Activated CD4-positive, alpha-beta memory T cell treated with anti-CD3 and anti-CD28 coated beads for 36 hours (primary cell): ENCODE measurements at regions not wholly inside any gene's neighbourhood (a gene's known extent, or its start where the extent isn't known, plus 50 kb on each side); places are given as distances from the start of the nearest gene placed in this dataset.
"Not testable (repeated sequence)": the region's sequence is repeated elsewhere in the genome, so short reads cannot be mapped to it uniquely, and the experiment has no call there.

Experiments
- CTCF ChIA-PET: fragments of 350-600 bp; sonication (Branson Sonifier 250); formaldehyde crosslinking; loops from one replicate; lab custom pipeline; 2021; ENCODE audit warnings: antibody characterized with exemption, inconsistent platforms; lab: Charles Lee
- POLR2A ChIA-PET: fragments of 350-600 bp; sonication (Branson Sonifier 250); formaldehyde crosslinking; loops from one replicate; lab custom pipeline; 2021; ENCODE audit warnings: antibody characterized with exemption; lab: Charles Lee
- DNase-seq: peaks from one replicate; pipeline ENCODE4 v3.0.0-alpha.2; 2020
- H3K27ac Mint-ChIP-seq: one replicate; pipeline ENCODE4 v1.8.0; 2021; ENCODE audit warnings: mixed read lengths
- H3K27me3 Mint-ChIP-seq: one replicate; pipeline ENCODE4 v1.8.0; 2021; ENCODE audit warnings: mixed read lengths
- H3K36me3 Mint-ChIP-seq: one replicate; pipeline ENCODE4 v1.8.0; 2021; ENCODE audit warnings: mixed read lengths
- H3K4me1 Mint-ChIP-seq: one replicate; pipeline ENCODE4 v1.8.0; 2021; ENCODE audit warnings: low read depth, mixed read lengths
- H3K4me3 Mint-ChIP-seq: one replicate; pipeline ENCODE4 v1.8.0; 2021; ENCODE audit warnings: mild to moderate bottlenecking, mixed read lengths
- H3K9me3 Mint-ChIP-seq: one replicate; pipeline ENCODE4 v1.8.0; 2021; ENCODE audit warnings: mixed read lengths
- intact Hi-C: fragments of 100-400 bp; cut with micrococcal nuclease; formaldehyde crosslinking; loops from one replicate; pipeline ENCODE4 v1.15.1; 2023

GRCh38 chr7:97307521-97308108 is 190.1 kb downstream of the SDHAF3 start:
- DNase-seq: no peak
- no peaks in the 10 kb centered on the region for H3K4me1 Mint-ChIP-seq
- H3K4me3 Mint-ChIP-seq: no peak overlapping the region
- POLR2A ChIA-PET: no interaction called here
- no peaks in the 10 kb centered on the region for H3K36me3 Mint-ChIP-seq
- H3K27me3 Mint-ChIP-seq: no peaks in the 10 kb centered on the region
- H3K9me3 Mint-ChIP-seq: no peaks in the 10 kb centered on the region
- H3K27ac Mint-ChIP-seq: no peak overlapping the region
- intact Hi-C loops: no loop called here
- CTCF ChIA-PET: no interaction called here

- H3K4me1 Mint-ChIP-seq: no peaks in the 10 kb centered on the region
- H3K27me3 Mint-ChIP-seq: peaks cover 2% of the 10 kb centered on the region
- H3K9me3 Mint-ChIP-seq: no peaks in the 10 kb centered on the region
- intact Hi-C loops: no loop called here
- no peaks in the 10 kb centered on the region for H3K36me3 Mint-ChIP-seq
- H3K4me3 Mint-ChIP-seq: no peak overlapping the region
- POLR2A ChIA-PET: no interaction called here
- no peak overlapping the region for H3K27ac Mint-ChIP-seq
- CTCF ChIA-PET: no interaction called here
- DNase-seq: no peak
Measured at GRCh38 chr7:97313900-97314299, 196.4 kb downstream of the SDHAF3 start.

GRCh38 chr7:97317575-97317974 is 200.1 kb downstream of the SDHAF3 start:
- POLR2A ChIA-PET: no interaction called here
- intact Hi-C loops: no loop called here
- no peak overlapping the region for H3K4me3 Mint-ChIP-seq
- DNase-seq: no peak
- CTCF ChIA-PET: no interaction called here
- H3K9me3 Mint-ChIP-seq: no peaks in the 10 kb centered on the region
- H3K27ac Mint-ChIP-seq: no peak overlapping the region
- H3K36me3 Mint-ChIP-seq: no peaks in the 10 kb centered on the region
- no peaks in the 10 kb centered on the region for H3K4me1 Mint-ChIP-seq
- H3K27me3 Mint-ChIP-seq: peaks cover 3% of the 10 kb centered on the region

GRCh38 chr7:97329871-97330270 is 212.4 kb downstream of the SDHAF3 start:
- DNase-seq, POLR2A ChIA-PET: not testable (repeated sequence)

GRCh38 chr7:97337849-97338248 is 220.4 kb downstream of the SDHAF3 start:
- intact Hi-C loops: no loop called here
- no peak overlapping the region for H3K27ac Mint-ChIP-seq
- H3K4me1 Mint-ChIP-seq: no peaks in the 10 kb centered on the region
- DNase-seq: no peak
- POLR2A ChIA-PET: no interaction called here
- peaks cover 2% of the 10 kb centered on the region for H3K9me3 Mint-ChIP-seq
- CTCF ChIA-PET: no interaction called here
- no peaks in the 10 kb centered on the region for H3K36me3 Mint-ChIP-seq
- no peaks in the 10 kb centered on the region for H3K27me3 Mint-ChIP-seq
- H3K4me3 Mint-ChIP-seq: no peak overlapping the region

More at GRCh38 chr7:97329871-97330270, 212.4 kb downstream of the SDHAF3 start:
- H3K27me3 Mint-ChIP-seq, H3K4me3 Mint-ChIP-seq, H3K36me3 Mint-ChIP-seq, intact Hi-C loops, H3K4me1 Mint-ChIP-seq, H3K9me3 Mint-ChIP-seq, H3K27ac Mint-ChIP-seq: not testable (repeated sequence)
- CTCF ChIA-PET: interaction anchor here (0.7 kb wide), 1 partner anchor 140 kb away, joined by 3 read pairs; no protein-coding TSS in a partner anchor

GRCh38 chr7:97342512-97342911 is 225.0 kb downstream of the SDHAF3 start:
- ChIA-PET POLR2A (no interaction called here), CTCF (no interaction called here)
- H3K9me3 Mint-ChIP-seq: peaks cover 2% of the 10 kb centered on the region
- intact Hi-C loops: no loop called here
- H3K36me3 Mint-ChIP-seq: no peaks in the 10 kb centered on the region
- no peaks in the 10 kb centered on the region for H3K4me1 Mint-ChIP-seq
- H3K27me3 Mint-ChIP-seq: no peaks in the 10 kb centered on the region
- DNase-seq: no peak
- no peak overlapping the region for H3K4me3 Mint-ChIP-seq
- no peak overlapping the region for H3K27ac Mint-ChIP-seq

- H3K4me3 Mint-ChIP-seq: no peak overlapping the region
- H3K36me3 Mint-ChIP-seq: no peaks in the 10 kb centered on the region
- no peak overlapping the region for H3K27ac Mint-ChIP-seq
- H3K27me3 Mint-ChIP-seq: no peaks in the 10 kb centered on the region
- POLR2A ChIA-PET: no interaction called here
- H3K4me1 Mint-ChIP-seq: no peaks in the 10 kb centered on the region
- CTCF ChIA-PET: no interaction called here
- intact Hi-C loops: no loop called here
- no peaks in the 10 kb centered on the region for H3K9me3 Mint-ChIP-seq
- DNase-seq: no peak
Measured at GRCh38 chr7:97346349-97346748, 228.9 kb downstream of the SDHAF3 start.

GRCh38 chr7:97351488-97351887 is 234.0 kb downstream of the SDHAF3 start:
- Mint-ChIP-seq H3K27me3 (no peaks in the 10 kb centered on the region), H3K36me3 (no peaks in the 10 kb centered on the region), H3K4me1 (no peaks in the 10 kb centered on the region), H3K27ac (no peak overlapping the region), H3K9me3 (peaks cover 9% of the 10 kb centered on the region), H3K4me3 (no peak overlapping the region)
- ChIA-PET CTCF (no interaction called here), POLR2A (no interaction called here)
- intact Hi-C loops: no loop called here
- DNase-seq: no peak

GRCh38 chr7:97357459-97357858 is 240.0 kb downstream of the SDHAF3 start:
- CTCF ChIA-PET: no interaction called here
- no peaks in the 10 kb centered on the region for H3K4me1 Mint-ChIP-seq
- H3K27ac Mint-ChIP-seq: no peak overlapping the region
- no peaks in the 10 kb centered on the region for H3K27me3 Mint-ChIP-seq
- no peak for DNase-seq
- H3K36me3 Mint-ChIP-seq: no peaks in the 10 kb centered on the region
- intact Hi-C loops: no loop called here
- H3K9me3 Mint-ChIP-seq: peaks cover 6% of the 10 kb centered on the region
- H3K4me3 Mint-ChIP-seq: no peak overlapping the region
- POLR2A ChIA-PET: no interaction called here

- H3K27me3 Mint-ChIP-seq: no peaks in the 10 kb centered on the region
- no peak for DNase-seq
- ChIA-PET CTCF (no interaction called here), POLR2A (no interaction called here)
- H3K4me3 Mint-ChIP-seq: no peak overlapping the region
- no peak overlapping the region for H3K27ac Mint-ChIP-seq
- H3K9me3 Mint-ChIP-seq: peaks cover 2% of the 10 kb centered on the region
- intact Hi-C loops: no loop called here
- H3K4me1 Mint-ChIP-seq: no peaks in the 10 kb centered on the region
- H3K36me3 Mint-ChIP-seq: no peaks in the 10 kb centered on the region
Measured at GRCh38 chr7:97372882-97373281, 255.4 kb downstream of the SDHAF3 start.

GRCh38 chr7:97373736-97374135 is 256.2 kb downstream of the SDHAF3 start:
- Mint-ChIP-seq H3K27ac (no peak overlapping the region), H3K9me3 (no peaks in the 10 kb centered on the region), H3K36me3 (no peaks in the 10 kb centered on the region), H3K4me3 (no peak overlapping the region), H3K27me3 (no peaks in the 10 kb centered on the region), H3K4me1 (no peaks in the 10 kb centered on the region)
- intact Hi-C loops: no loop called here
- DNase-seq: no peak
- CTCF ChIA-PET: no interaction called here
- POLR2A ChIA-PET: no interaction called here

GRCh38 chr7:97377713-97378112 is 260.2 kb downstream of the SDHAF3 start:
- no peak overlapping the region for H3K4me3 Mint-ChIP-seq
- no peak overlapping the region for H3K27ac Mint-ChIP-seq
- H3K9me3 Mint-ChIP-seq: no peaks in the 10 kb centered on the region
- CTCF ChIA-PET: no interaction called here
- POLR2A ChIA-PET: no interaction called here
- DNase-seq: no peak
- no peaks in the 10 kb centered on the region for H3K4me1 Mint-ChIP-seq
- intact Hi-C loops: no loop called here
- H3K36me3 Mint-ChIP-seq: no peaks in the 10 kb centered on the region
- no peaks in the 10 kb centered on the region for H3K27me3 Mint-ChIP-seq

GRCh38 chr7:97381815-97382554 is 264.5 kb downstream of the SDHAF3 start:
- Mint-ChIP-seq H3K9me3 (no peaks in the 10 kb centered on the region), H3K27me3 (no peaks in the 10 kb centered on the region), H3K4me3 (no peak overlapping the region), H3K4me1 (no peaks in the 10 kb centered on the region), H3K36me3 (no peaks in the 10 kb centered on the region), H3K27ac (no peak overlapping the region)
- CTCF ChIA-PET: no interaction called here
- DNase-seq: no peak
- POLR2A ChIA-PET: no interaction called here
- intact Hi-C loops: no loop called here
